Activated CD8-positive, alpha-beta memory T cell treated with anti-CD3 and anti-CD28 coated beads, Interleukin-2, amount 10 ng/mL, durations not matched to agents 7 days and 5 days (primary cell): ENCODE measurements at regions not wholly inside any gene's neighbourhood (a gene's known extent, or its start where the extent isn't known, plus 50 kb on each side); places are given as distances from the start of the nearest gene placed in this dataset.
"Not testable (repeated sequence)": the region's sequence is repeated elsewhere in the genome, so short reads cannot be mapped to it uniquely, and the experiment has no call there.

Experiments used
- ATAC-seq: fragments of 150-1000 bp; cut with Tn5 transposase; one replicate; pipeline ENCODE4 v1.10.0; 2021; ENCODE audit warnings: moderate library complexity
- CTCF ChIA-PET: fragments of 350-600 bp; sonication (Branson Sonifier 250); formaldehyde crosslinking; loops from one replicate; lab custom pipeline; 2021; ENCODE audit warnings: antibody characterized with exemption; lab: Charles Lee
- DNase-seq: peaks from one replicate; pipeline ENCODE4 v3.0.0-alpha.2; 2020
- H3K27ac Mint-ChIP-seq: one replicate; pipeline ENCODE4 v1.8.0; 2021; ENCODE audit warnings: mild to moderate bottlenecking, mixed read lengths
- H3K27me3 Mint-ChIP-seq: one replicate; pipeline ENCODE4 v1.8.0; 2021; ENCODE audit warnings: mixed read lengths
- H3K36me3 Mint-ChIP-seq: one replicate; pipeline ENCODE4 v1.8.0; 2021; ENCODE audit warnings: mild to moderate bottlenecking, mixed read lengths
- H3K4me1 Mint-ChIP-seq: one replicate; pipeline ENCODE4 v1.8.0; 2021; ENCODE audit warnings: mixed read lengths
- H3K4me3 Mint-ChIP-seq: one replicate; pipeline ENCODE4 v1.8.0; 2021; ENCODE audit warnings: mild to moderate bottlenecking, moderate library complexity, mixed read lengths
- H3K9me3 Mint-ChIP-seq: one replicate; pipeline ENCODE4 v1.8.0; 2022; ENCODE audit warnings: low read depth, mixed read lengths

GRCh38 chr4:103499094-103499493 is 220.7 kb downstream of the TACR3 start:
- H3K27me3 Mint-ChIP-seq: no peaks in the 10 kb centered on the region
- ATAC-seq (no peak), DNase-seq (no peak)
- no peak overlapping the region for H3K4me3 Mint-ChIP-seq
- H3K9me3 Mint-ChIP-seq: peaks cover 3% of the 10 kb centered on the region
- peaks cover 15% of the 10 kb centered on the region for H3K4me1 Mint-ChIP-seq
- H3K36me3 Mint-ChIP-seq: no peaks in the 10 kb centered on the region
- CTCF ChIA-PET: no interaction called here
- H3K27ac Mint-ChIP-seq: no peak overlapping the region

GRCh38 chr4:103498161-103499070 is 221.4 kb downstream of the TACR3 start:
- H3K27me3 Mint-ChIP-seq: no peaks in the 10 kb centered on the region
- peak; percentile 85 for ATAC-seq
- no peak overlapping the region for H3K4me3 Mint-ChIP-seq
- peak; percentile 56 for DNase-seq
- no peak overlapping the region for H3K27ac Mint-ChIP-seq
- H3K4me1 Mint-ChIP-seq: peaks cover 15% of the 10 kb centered on the region
- H3K9me3 Mint-ChIP-seq: peaks cover 3% of the 10 kb centered on the region
- CTCF ChIA-PET: no interaction called here
- H3K36me3 Mint-ChIP-seq: no peaks in the 10 kb centered on the region

- Mint-ChIP-seq H3K4me3 (no peak overlapping the region), H3K4me1 (peaks cover 15% of the 10 kb centered on the region), H3K9me3 (peaks cover 3% of the 10 kb centered on the region), H3K36me3 (no peaks in the 10 kb centered on the region), H3K27ac (no peak overlapping the region), H3K27me3 (no peaks in the 10 kb centered on the region)
- ATAC-seq: no peak
- CTCF ChIA-PET: no interaction called here
- DNase-seq: no peak
These were observed 222.1 kb downstream of the TACR3 start for GRCh38 chr4:103497692-103498091.

- CTCF ChIA-PET: no interaction called here
- ATAC-seq (no peak), DNase-seq (no peak)
- Mint-ChIP-seq H3K36me3 (no peaks in the 10 kb centered on the region), H3K9me3 (peaks cover 3% of the 10 kb centered on the region), H3K4me1 (peaks cover 15% of the 10 kb centered on the region), H3K4me3 (no peak overlapping the region), H3K27me3 (no peaks in the 10 kb centered on the region), H3K27ac (no peak overlapping the region)
These were observed 223.0 kb downstream of the TACR3 start for GRCh38 chr4:103496800-103497199.

GRCh38 chr4:103493450-103494159 is 226.2 kb downstream of the TACR3 start:
- H3K27ac Mint-ChIP-seq: no peak overlapping the region
- DNase-seq: no peak
- CTCF ChIA-PET: no interaction called here
- H3K36me3 Mint-ChIP-seq: no peaks in the 10 kb centered on the region
- H3K4me1 Mint-ChIP-seq: peaks cover 11% of the 10 kb centered on the region
- H3K27me3 Mint-ChIP-seq: no peaks in the 10 kb centered on the region
- no peaks in the 10 kb centered on the region for H3K9me3 Mint-ChIP-seq
- no peak overlapping the region for H3K4me3 Mint-ChIP-seq
- ATAC-seq: no peak

GRCh38 chr4:103485296-103485695 is 234.5 kb downstream of the TACR3 start:
- H3K4me1 Mint-ChIP-seq, CTCF ChIA-PET, H3K27me3 Mint-ChIP-seq, H3K4me3 Mint-ChIP-seq, H3K9me3 Mint-ChIP-seq, H3K27ac Mint-ChIP-seq, ATAC-seq, DNase-seq, H3K36me3 Mint-ChIP-seq: not testable (repeated sequence)

- Mint-ChIP-seq H3K36me3 (no peaks in the 10 kb centered on the region), H3K27me3 (no peaks in the 10 kb centered on the region), H3K27ac (no peak overlapping the region), H3K9me3 (no peaks in the 10 kb centered on the region), H3K4me3 (no peak overlapping the region), H3K4me1 (no peaks in the 10 kb centered on the region)
- CTCF ChIA-PET: no interaction called here
- no peak for DNase-seq
- no peak for ATAC-seq
These were observed 235.3 kb downstream of the TACR3 start for GRCh38 chr4:103484521-103484920.

GRCh38 chr4:103482893-103483292 is 236.9 kb downstream of the TACR3 start:
- no peaks in the 10 kb centered on the region for H3K36me3 Mint-ChIP-seq
- CTCF ChIA-PET: no interaction called here
- no peak overlapping the region for H3K4me3 Mint-ChIP-seq
- no peaks in the 10 kb centered on the region for H3K4me1 Mint-ChIP-seq
- no peaks in the 10 kb centered on the region for H3K27me3 Mint-ChIP-seq
- no peak overlapping the region for H3K27ac Mint-ChIP-seq
- DNase-seq (no peak), ATAC-seq (no peak)
- H3K9me3 Mint-ChIP-seq: no peaks in the 10 kb centered on the region

GRCh38 chr4:103482471-103482870 is 237.3 kb downstream of the TACR3 start:
- CTCF ChIA-PET: no interaction called here
- Mint-ChIP-seq H3K4me1 (no peaks in the 10 kb centered on the region), H3K27ac (no peak overlapping the region), H3K27me3 (no peaks in the 10 kb centered on the region), H3K4me3 (no peak overlapping the region), H3K9me3 (no peaks in the 10 kb centered on the region), H3K36me3 (no peaks in the 10 kb centered on the region)
- DNase-seq: no peak
- no peak for ATAC-seq

GRCh38 chr4:103478734-103479133 is 241.1 kb downstream of the TACR3 start:
- no peaks in the 10 kb centered on the region for H3K4me1 Mint-ChIP-seq
- DNase-seq (no peak), ATAC-seq (no peak)
- H3K27ac Mint-ChIP-seq: no peak overlapping the region
- CTCF ChIA-PET: no interaction called here
- no peaks in the 10 kb centered on the region for H3K27me3 Mint-ChIP-seq
- no peaks in the 10 kb centered on the region for H3K9me3 Mint-ChIP-seq
- no peaks in the 10 kb centered on the region for H3K36me3 Mint-ChIP-seq
- H3K4me3 Mint-ChIP-seq: no peak overlapping the region

- H3K27ac Mint-ChIP-seq: no peak overlapping the region
- no peaks in the 10 kb centered on the region for H3K9me3 Mint-ChIP-seq
- no peak for ATAC-seq
- no peaks in the 10 kb centered on the region for H3K27me3 Mint-ChIP-seq
- H3K36me3 Mint-ChIP-seq: no peaks in the 10 kb centered on the region
- no peak overlapping the region for H3K4me3 Mint-ChIP-seq
- no peaks in the 10 kb centered on the region for H3K4me1 Mint-ChIP-seq
- CTCF ChIA-PET: interaction anchor here (1.3 kb wide), 1 partner anchor 437 kb away, joined by 4 read pairs; no protein-coding TSS in a partner anchor
- no peak for DNase-seq
These were observed 241.6 kb downstream of the TACR3 start for GRCh38 chr4:103478210-103478609.

- no peaks in the 10 kb centered on the region for H3K27me3 Mint-ChIP-seq
- CTCF ChIA-PET: no interaction called here
These were observed 259.4 kb upstream of the CENPE start for GRCh38 chr4:103457566-103457965.

GRCh38 chr4:103451341-103451740 is 253.2 kb upstream of the CENPE start:
- H3K9me3 Mint-ChIP-seq: no peaks in the 10 kb centered on the region
- H3K36me3 Mint-ChIP-seq: no peaks in the 10 kb centered on the region
- CTCF ChIA-PET: no interaction called here
- no peak overlapping the region for H3K4me3 Mint-ChIP-seq
- DNase-seq (no peak), ATAC-seq (no peak)
- no peak overlapping the region for H3K27ac Mint-ChIP-seq
- no peaks in the 10 kb centered on the region for H3K4me1 Mint-ChIP-seq
- no peaks in the 10 kb centered on the region for H3K27me3 Mint-ChIP-seq

More at GRCh38 chr4:103457566-103457965, 259.4 kb upstream of the CENPE start:
- no peak for DNase-seq
- H3K9me3 Mint-ChIP-seq: no peaks in the 10 kb centered on the region
- no peak overlapping the region for H3K27ac Mint-ChIP-seq
- no peaks in the 10 kb centered on the region for H3K36me3 Mint-ChIP-seq
- H3K4me1 Mint-ChIP-seq: no peaks in the 10 kb centered on the region
- ATAC-seq: no peak
- H3K4me3 Mint-ChIP-seq: no peak overlapping the region

- Mint-ChIP-seq H3K4me3 (no peak overlapping the region), H3K4me1 (no peaks in the 10 kb centered on the region), H3K27ac (no peak overlapping the region), H3K36me3 (no peaks in the 10 kb centered on the region), H3K27me3 (no peaks in the 10 kb centered on the region), H3K9me3 (no peaks in the 10 kb centered on the region)
- DNase-seq: no peak
- ATAC-seq: no peak
- CTCF ChIA-PET: no interaction called here
These were observed 252.6 kb upstream of the CENPE start for GRCh38 chr4:103450693-103451092.
